CD4-positive, CD25-positive, alpha-beta regulatory T cell (primary cell): ENCODE measurements at regions not wholly inside any gene's neighbourhood (a gene's known extent, or its start where the extent isn't known, plus 50 kb on each side); places are given as distances from the start of the nearest gene placed in this dataset.

Source experiments
- ATAC-seq, 2 donors: fragments of 150-1000 bp; cut with Tn5 transposase; one replicate each; pipeline ENCODE4 v1.10.0; 2021; ENCODE audit warnings: low read depth in 2 of 2, moderate number of reproducible peaks in 2 of 2, moderate library complexity in 1 of 2
- DNase-seq, 3 donors: peaks; one replicate each; pipeline versions ENCODE4 v3.0.0 to v3.0.0-alpha.2; 2012 to 2022; ENCODE audit warnings: mixed read lengths in 1 of 3
- H3K27ac ChIP-seq: one replicate; pipeline ENCODE4 v1.7.0; 2013; ENCODE audit warnings: mild to moderate bottlenecking, low read length; ENCODE audit not compliant: insufficient read depth, poor library complexity, severe bottlenecking
- H3K27me3 ChIP-seq: one replicate; pipeline ENCODE4 v1.7.0; 2013; ENCODE audit warnings: low read length; ENCODE audit not compliant: control insufficient read depth, insufficient read depth
- H3K36me3 ChIP-seq: one replicate; pipeline ENCODE4 v1.7.0; 2013; ENCODE audit warnings: mild to moderate bottlenecking, low read length, moderate library complexity; ENCODE audit not compliant: control insufficient read depth, insufficient read depth
- H3K4me1 ChIP-seq: 2 replicates; pipeline ENCODE4 v1.7.0; 2013; ENCODE audit warnings: mild to moderate bottlenecking, low read length; ENCODE audit not compliant: insufficient read depth, control insufficient read depth, poor library complexity, severe bottlenecking
- H3K4me3 ChIP-seq: one replicate; pipeline ENCODE4 v1.7.0; 2013; ENCODE audit warnings: low read depth, mild to moderate bottlenecking, low read length, moderate library complexity
- H3K9me3 ChIP-seq, 2 experiments: 1 replicate in 1 of 2; 2 replicates in 1 of 2; pipeline ENCODE4 v1.7.0; 2013; ENCODE audit warnings: low read length in 2 of 2, mild to moderate bottlenecking in 1 of 2, moderate library complexity in 1 of 2; ENCODE audit not compliant: control insufficient read depth in 2 of 2
- H3K27ac Mint-ChIP-seq, 3 donors: one replicate each; pipeline ENCODE4 v1.8.0; 2020 to 2022; ENCODE audit warnings: mild to moderate bottlenecking in 3 of 3, mixed read lengths in 3 of 3, moderate library complexity in 2 of 3
- H3K27me3 Mint-ChIP-seq: one replicate; pipeline ENCODE4 v1.8.0; 2022; ENCODE audit warnings: mild to moderate bottlenecking, mixed read lengths
- H3K36me3 Mint-ChIP-seq: one replicate; pipeline ENCODE4 v1.8.0; 2020; ENCODE audit warnings: mixed read lengths
- H3K4me1 Mint-ChIP-seq, 4 donors: one replicate each; pipeline ENCODE4 v1.8.0; 2020 to 2022; ENCODE audit warnings: mixed read lengths in 4 of 4, mild to moderate bottlenecking in 1 of 4
- H3K4me3 Mint-ChIP-seq, 4 donors: one replicate each; pipeline ENCODE4 v1.8.0; 2020 to 2022; ENCODE audit warnings: mild to moderate bottlenecking in 4 of 4, mixed read lengths in 4 of 4, moderate library complexity in 3 of 4
- H3K9me3 Mint-ChIP-seq, 7 donors: one replicate each; pipeline ENCODE4 v1.8.0; 2020 to 2022; ENCODE audit warnings: mixed read lengths in 7 of 7, mild to moderate bottlenecking in 3 of 7, moderate library complexity in 2 of 7

DNA sequence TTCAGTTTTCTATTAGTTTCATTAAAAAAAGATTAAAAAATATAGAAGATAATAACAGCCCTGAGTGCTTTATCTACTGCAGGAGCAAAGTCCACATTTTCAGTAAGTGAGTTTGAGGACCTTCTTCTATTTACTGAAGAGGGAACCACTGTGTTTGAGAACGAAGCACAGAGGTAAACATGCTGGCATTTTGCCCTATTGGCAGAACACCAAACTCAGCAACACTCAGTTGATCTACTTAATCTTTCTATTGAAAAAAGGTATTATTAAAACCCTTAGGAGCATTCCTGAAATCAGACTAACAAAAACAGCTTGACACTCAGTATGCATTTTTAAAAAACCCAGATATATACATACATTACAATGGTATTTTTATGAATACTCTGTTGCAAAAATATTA lies 1496.7 kb downstream of the TECRL start:
- H3K4me3 Mint-ChIP-seq = no peak overlapping the region
- Histone ChIP-seq H3K27ac (no peak overlapping the region), H3K36me3 (no peaks in the 10 kb centered on the region), H3K9me3 (no peaks in the 10 kb centered on the region), H3K4me3 (no peak overlapping the region), H3K4me1 (no peaks in the 10 kb centered on the region), H3K27me3 (no peaks in the 10 kb centered on the region)
- DNase-seq (no peak), ATAC-seq (no peak)
- H3K27me3 Mint-ChIP-seq = no peaks in the 10 kb centered on the region
- H3K4me1 Mint-ChIP-seq = no peaks in the 10 kb centered on the region
- H3K9me3 Mint-ChIP-seq = peaks cover 3 to 23% (median 8%) of the 10 kb centered on the region in 7 donors
- H3K27ac Mint-ChIP-seq = no peak overlapping the region
- no peaks in the 10 kb centered on the region for H3K36me3 Mint-ChIP-seq

DNA sequence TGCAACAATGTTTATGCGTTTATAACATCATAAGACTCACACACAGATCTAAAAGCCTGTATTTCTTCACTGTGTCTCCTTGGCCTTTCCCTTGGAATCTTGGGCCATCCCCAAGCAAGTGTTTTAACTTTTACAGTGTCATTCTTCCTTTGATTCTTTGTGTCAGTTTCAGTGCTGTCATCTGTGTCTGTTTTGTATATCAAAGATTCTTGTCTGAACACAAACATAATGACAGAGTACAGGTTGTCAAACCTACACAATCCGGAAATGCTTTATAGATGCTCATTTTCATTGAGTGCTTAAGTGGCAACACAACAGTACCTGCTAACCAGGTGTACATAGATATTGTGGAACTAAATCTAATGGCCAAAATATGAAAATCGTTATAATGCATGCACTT lies 1500.0 kb downstream of the TECRL start:
- Histone ChIP-seq H3K27ac (no peak overlapping the region), H3K4me3 (no peak overlapping the region), H3K27me3 (no peaks in the 10 kb centered on the region), H3K9me3 (no peaks in the 10 kb centered on the region), H3K36me3 (no peaks in the 10 kb centered on the region), H3K4me1 (no peaks in the 10 kb centered on the region)
- no peaks in the 10 kb centered on the region for H3K4me1 Mint-ChIP-seq
- H3K9me3 Mint-ChIP-seq = peaks cover 3 to 13% (median 8%) of the 10 kb centered on the region in 7 donors
- H3K27ac Mint-ChIP-seq = no peak overlapping the region
- no peaks in the 10 kb centered on the region for H3K27me3 Mint-ChIP-seq
- no peak for DNase-seq
- no peak for ATAC-seq
- H3K4me3 Mint-ChIP-seq = no peak overlapping the region
- no peaks in the 10 kb centered on the region for H3K36me3 Mint-ChIP-seq

DNA sequence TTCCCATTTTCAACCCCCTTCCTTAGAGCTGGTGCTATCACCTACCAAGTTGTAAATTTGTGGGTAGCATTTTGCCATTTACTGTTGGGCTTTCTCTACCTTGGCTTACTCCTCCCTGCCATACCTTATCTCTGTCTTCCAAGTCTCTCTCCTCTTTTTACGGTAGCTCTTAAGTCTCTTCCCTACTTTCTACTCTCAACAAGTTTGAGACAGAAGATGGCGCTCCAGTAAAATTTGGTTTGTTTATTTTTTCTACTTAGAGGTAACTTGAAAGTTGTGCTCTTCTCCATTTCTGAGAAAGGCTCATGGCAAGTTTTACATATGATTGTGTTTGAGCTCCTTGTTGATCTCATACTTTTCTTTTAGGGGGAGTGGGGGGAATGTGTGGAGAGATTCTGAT lies 1508.1 kb downstream of the TECRL start:
- no peak overlapping the region for H3K4me3 ChIP-seq
- Mint-ChIP-seq H3K9me3 (peaks cover 8 to 14% (median 10%) of the 10 kb centered on the region in 7 donors), H3K27ac (no peak overlapping the region), H3K4me3 (no peak overlapping the region), H3K27me3 (no peaks in the 10 kb centered on the region), H3K36me3 (no peaks in the 10 kb centered on the region), H3K4me1 (no peaks in the 10 kb centered on the region)
- no peak overlapping the region for H3K27ac ChIP-seq
- H3K36me3 ChIP-seq = no peaks in the 10 kb centered on the region
- H3K9me3 ChIP-seq = peaks cover 0 to 6% of the 10 kb centered on the region in 2 experiments
- no peak for DNase-seq
- H3K4me1 ChIP-seq = no peaks in the 10 kb centered on the region
- no peak for ATAC-seq
- no peaks in the 10 kb centered on the region for H3K27me3 ChIP-seq

DNA sequence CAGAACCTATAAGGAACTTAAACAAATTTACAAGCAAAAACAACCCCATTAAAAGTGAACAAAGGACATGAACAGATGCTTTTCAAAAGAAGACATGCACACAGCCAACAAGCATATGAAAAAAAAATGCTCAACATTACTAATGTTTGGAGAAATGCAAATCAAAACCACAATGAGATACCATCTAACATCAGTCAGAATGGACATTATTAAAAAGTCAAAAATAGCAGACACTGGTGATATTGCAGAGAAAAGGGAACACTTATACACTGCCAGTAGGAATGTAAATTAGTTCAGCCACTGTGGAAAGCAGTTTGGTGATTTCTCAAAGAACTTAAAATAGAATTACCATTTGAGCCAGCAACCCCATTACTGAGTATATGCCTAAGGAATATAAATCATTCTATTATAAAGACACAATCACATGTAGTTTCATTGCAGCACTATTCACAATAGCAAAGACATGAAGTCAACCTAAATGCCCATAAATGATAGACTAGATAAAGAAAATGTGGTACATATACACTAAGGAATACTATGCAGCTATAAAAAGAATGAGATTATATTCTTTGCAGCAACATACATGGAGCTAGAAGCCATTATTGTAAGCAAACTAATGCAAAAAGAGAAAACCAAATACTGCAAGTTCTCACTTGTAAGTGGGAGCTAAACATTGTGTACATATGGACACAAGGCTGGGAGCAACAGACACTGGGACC lies 1509.4 kb downstream of the TECRL start:
- Histone ChIP-seq H3K4me1 (no peaks in the 10 kb centered on the region), H3K36me3 (no peaks in the 10 kb centered on the region), H3K4me3 (no peak overlapping the region), H3K27me3 (no peaks in the 10 kb centered on the region), H3K27ac (no peak overlapping the region), H3K9me3 (peaks cover 0 to 6% of the 10 kb centered on the region in 2 experiments)
- Mint-ChIP-seq H3K4me3 (no peak overlapping the region), H3K36me3 (no peaks in the 10 kb centered on the region), H3K9me3 (peaks cover 8 to 14% (median 11%) of the 10 kb centered on the region in 7 donors), H3K27me3 (no peaks in the 10 kb centered on the region), H3K4me1 (no peaks in the 10 kb centered on the region), H3K27ac (no peak overlapping the region)
- no peak for ATAC-seq
- no peak for DNase-seq

DNA sequence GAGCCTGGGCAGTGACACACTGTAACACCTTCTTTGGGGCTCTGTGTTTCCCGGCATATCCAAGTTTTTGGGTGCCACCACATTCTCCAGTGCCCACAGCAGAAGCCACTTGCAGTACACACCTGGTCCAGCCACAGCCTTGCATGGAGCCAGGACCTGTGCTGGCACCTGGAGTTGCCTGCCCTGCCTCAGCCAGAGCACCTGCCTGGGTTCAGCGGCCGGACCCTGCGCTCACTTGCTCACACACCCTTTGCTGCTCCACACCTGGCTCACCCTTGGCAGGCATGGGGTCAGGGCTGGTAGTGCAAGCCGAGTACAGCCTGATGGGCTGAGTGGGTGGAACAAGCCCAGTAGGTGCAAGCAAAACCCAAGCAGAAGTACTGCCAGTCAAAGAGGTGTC lies 1511.1 kb downstream of the TECRL start:
- H3K4me3 Mint-ChIP-seq = no peak overlapping the region
- ATAC-seq = no peak
- peaks cover 7 to 16% (median 12%) of the 10 kb centered on the region in 7 donors for H3K9me3 Mint-ChIP-seq
- Histone ChIP-seq H3K27ac (no peak overlapping the region), H3K36me3 (no peaks in the 10 kb centered on the region), H3K9me3 (peaks cover 0 to 6% of the 10 kb centered on the region in 2 experiments), H3K4me1 (no peaks in the 10 kb centered on the region), H3K4me3 (no peak overlapping the region), H3K27me3 (no peaks in the 10 kb centered on the region)
- H3K27me3 Mint-ChIP-seq = no peaks in the 10 kb centered on the region
- no peak for DNase-seq
- no peaks in the 10 kb centered on the region for H3K4me1 Mint-ChIP-seq
- H3K27ac Mint-ChIP-seq = no peak overlapping the region
- no peaks in the 10 kb centered on the region for H3K36me3 Mint-ChIP-seq

DNA sequence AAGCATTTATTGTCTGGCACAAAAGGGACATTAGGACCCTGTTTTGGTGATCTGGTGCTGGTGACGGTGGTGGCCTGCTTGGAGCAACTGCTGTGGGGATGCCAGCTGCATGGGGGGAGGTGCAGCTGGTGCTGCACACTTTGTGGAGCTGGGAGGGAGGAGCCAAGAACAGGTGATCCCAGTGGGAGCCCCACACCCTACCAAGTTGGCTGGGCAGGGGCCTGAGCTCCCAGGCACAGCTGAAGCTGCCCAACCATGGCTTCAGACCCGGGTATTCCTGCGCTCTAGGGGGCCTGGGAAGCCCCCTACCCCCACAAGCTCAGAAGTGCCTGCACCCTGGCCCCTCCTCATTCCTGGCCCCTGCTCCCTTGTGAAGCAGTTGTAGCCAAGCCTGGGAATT lies 1512.5 kb downstream of the TECRL start:
- no peaks in the 10 kb centered on the region for H3K27me3 Mint-ChIP-seq

DNA sequence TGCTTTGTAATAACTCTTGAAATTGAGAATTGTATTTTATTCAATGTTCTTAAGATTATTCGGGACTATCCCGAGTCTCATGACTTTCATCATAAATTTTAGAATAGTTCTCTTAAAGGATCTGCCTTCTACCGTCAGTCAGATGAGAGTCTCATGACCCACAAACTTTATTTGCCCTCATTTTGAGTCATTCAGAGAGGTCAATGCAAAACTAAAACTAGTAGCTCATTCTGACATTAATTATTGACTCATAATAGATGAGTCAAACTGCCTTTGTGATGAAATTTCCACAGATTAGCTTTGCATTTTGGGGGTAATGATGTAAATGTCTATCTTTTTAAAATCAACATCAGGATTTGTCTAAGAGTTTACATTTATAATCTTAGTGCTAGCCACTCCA lies 1527.3 kb downstream of the TECRL start:
- Histone ChIP-seq H3K27me3 (no peaks in the 10 kb centered on the region), H3K4me3 (no peak overlapping the region), H3K4me1 (no peaks in the 10 kb centered on the region), H3K27ac (no peak overlapping the region), H3K36me3 (no peaks in the 10 kb centered on the region), H3K9me3 (peaks cover 0 to 5% of the 10 kb centered on the region in 2 experiments)
- H3K36me3 Mint-ChIP-seq = no peaks in the 10 kb centered on the region
- DNase-seq (no peak), ATAC-seq (no peak)
- H3K27me3 Mint-ChIP-seq = no peaks in the 10 kb centered on the region
- H3K27ac Mint-ChIP-seq = no peak overlapping the region
- H3K4me3 Mint-ChIP-seq = no peak overlapping the region
- no peaks in the 10 kb centered on the region for H3K4me1 Mint-ChIP-seq
- peaks cover 0 to 44% (median 5%) of the 10 kb centered on the region in 7 donors for H3K9me3 Mint-ChIP-seq

More for the DNA sequence above, 1512.5 kb downstream of the TECRL start:
- H3K36me3 Mint-ChIP-seq = no peaks in the 10 kb centered on the region
- Histone ChIP-seq H3K9me3 (peaks cover 0 to 6% of the 10 kb centered on the region in 2 experiments), H3K36me3 (no peaks in the 10 kb centered on the region), H3K27me3 (no peaks in the 10 kb centered on the region), H3K4me3 (no peak overlapping the region), H3K4me1 (no peaks in the 10 kb centered on the region), H3K27ac (no peak overlapping the region)
- DNase-seq (no peak), ATAC-seq (no peak)
- peaks cover 3 to 16% (median 7%) of the 10 kb centered on the region in 7 donors for H3K9me3 Mint-ChIP-seq
- no peaks in the 10 kb centered on the region for H3K4me1 Mint-ChIP-seq
- no peak overlapping the region for H3K27ac Mint-ChIP-seq
- no peak overlapping the region for H3K4me3 Mint-ChIP-seq

DNA sequence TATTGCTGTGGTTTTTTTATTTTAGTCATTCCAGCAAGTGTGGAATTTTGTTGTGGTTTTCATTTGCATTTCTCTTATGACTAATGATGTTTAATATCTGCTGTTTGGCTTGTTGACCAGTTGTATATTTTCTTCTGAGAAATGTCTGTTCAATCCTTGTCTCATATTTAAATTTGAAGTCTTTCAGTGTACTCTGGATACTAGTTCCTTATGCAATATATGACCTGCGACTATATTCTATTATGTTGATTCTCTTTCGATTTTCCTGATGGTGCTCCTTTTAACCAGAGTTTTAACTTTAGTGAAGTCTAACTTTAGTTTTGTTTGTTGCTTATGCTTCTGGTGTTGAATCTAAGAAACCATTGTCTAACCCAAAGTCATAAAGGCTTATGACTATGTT lies 1528.0 kb downstream of the TECRL start:
- no peaks in the 10 kb centered on the region for H3K27me3 ChIP-seq
- H3K27ac ChIP-seq = no peak overlapping the region
- no peaks in the 10 kb centered on the region for H3K36me3 Mint-ChIP-seq
- DNase-seq (no peak), ATAC-seq (no peak)
- H3K4me3 Mint-ChIP-seq = no peak overlapping the region
- no peaks in the 10 kb centered on the region for H3K4me1 Mint-ChIP-seq
- no peak overlapping the region for H3K27ac Mint-ChIP-seq
- H3K4me1 ChIP-seq = no peaks in the 10 kb centered on the region
- no peaks in the 10 kb centered on the region for H3K27me3 Mint-ChIP-seq
- H3K9me3 Mint-ChIP-seq = peaks cover 2 to 38% (median 7%) of the 10 kb centered on the region in 7 donors
- peaks cover 0 to 5% of the 10 kb centered on the region in 2 experiments for H3K9me3 ChIP-seq
- no peak overlapping the region for H3K4me3 ChIP-seq
- H3K36me3 ChIP-seq = no peaks in the 10 kb centered on the region
